Kasumi-1 (cell line): ENCODE measurements at regions not wholly inside any gene's neighbourhood (a gene's known extent, or its start where the extent isn't known, plus 50 kb on each side); places are given as distances from the start of the nearest gene placed in this dataset.
"Not testable (repeated sequence)": the region's sequence is repeated elsewhere in the genome, so short reads cannot be mapped to it uniquely, and the experiment has no call there.

Experiments used
- DNase-seq, 2 experiments: peaks; one replicate each; lab custom pipeline; 2025; lab: John Stamatoyannopoulos, UW

- no peak for DNase-seq
Observed at GRCh38 chr3:87727783-87728182, 331.0 kb downstream of the CGGBP1 start.

GRCh38 chr3:87719060-87719459, 339.7 kb downstream of the CGGBP1 start:
- DNase-seq: no peak

GRCh38 chr3:87710511-87710910, 348.3 kb downstream of the CGGBP1 start:
- DNase-seq: no peak

- no peak for DNase-seq
Observed at GRCh38 chr3:87710028-87710427, 348.8 kb downstream of the CGGBP1 start.

- DNase-seq: peak; percentile 29 to 46
Observed at GRCh38 chr3:87706176-87706575, 352.6 kb downstream of the CGGBP1 start.

- DNase-seq: no peak
Observed at GRCh38 chr3:87702600-87702999, 356.2 kb downstream of the CGGBP1 start.

GRCh38 chr3:87696124-87697013, 362.4 kb downstream of the CGGBP1 start:
- DNase-seq: no peak

- no peak for DNase-seq
Observed at GRCh38 chr3:87694678-87695077, 364.1 kb downstream of the CGGBP1 start.

- DNase-seq: no peak
Observed at GRCh38 chr3:87691109-87691508, 367.7 kb downstream of the CGGBP1 start.

- DNase-seq: not testable (repeated sequence)
Observed at GRCh38 chr3:87678984-87679660, 379.7 kb downstream of the CGGBP1 start.

GRCh38 chr3:87674397-87675161, 384.2 kb downstream of the CGGBP1 start:
- DNase-seq: no peak

GRCh38 chr3:87673132-87673531, 385.7 kb downstream of the CGGBP1 start:
- DNase-seq: no peak

GRCh38 chr3:87654184-87654583, 377.8 kb upstream of the POU1F1 start:
- no peak for DNase-seq

GRCh38 chr3:87653138-87653537, 376.8 kb upstream of the POU1F1 start:
- DNase-seq: not testable (repeated sequence)

GRCh38 chr3:87634426-87634825, 358.0 kb upstream of the POU1F1 start:
- no peak for DNase-seq

GRCh38 chr3:87627316-87627715, 350.9 kb upstream of the POU1F1 start:
- DNase-seq: no peak

- no peak for DNase-seq
Observed at GRCh38 chr3:87626546-87626945, 350.2 kb upstream of the POU1F1 start.

GRCh38 chr3:87625876-87626275, 349.5 kb upstream of the POU1F1 start:
- DNase-seq: no peak

GRCh38 chr3:87624860-87625259, 348.5 kb upstream of the POU1F1 start:
- DNase-seq: no peak

- no peak for DNase-seq
Observed at GRCh38 chr3:87621667-87622066, 345.3 kb upstream of the POU1F1 start.

GRCh38 chr3:87615506-87615905, 339.1 kb upstream of the POU1F1 start:
- no peak for DNase-seq

- DNase-seq: no peak
Observed at GRCh38 chr3:87614998-87615397, 338.6 kb upstream of the POU1F1 start.

- DNase-seq: no peak
Observed at GRCh38 chr3:87607234-87607633, 330.9 kb upstream of the POU1F1 start.
